WTC11 (cell line): ENCODE measurements at regions not wholly inside any gene's neighbourhood (a gene's known extent, or its start where the extent isn't known, plus 50 kb on each side); places are given as distances from the start of the nearest gene placed in this dataset.

Experiments
- ATAC-seq: fragments of 200-7000 bp; cut with Tn5 transposase; 2 replicates; pipeline ENCODE4 v1.10.0; 2021; ENCODE audit warnings: mild to moderate bottlenecking, moderate library complexity
- CTCF ChIA-PET: fragments of 300-600 bp; sonication (Branson Sonifier 250); formaldehyde crosslinking; loops from one replicate; lab custom pipeline; 2021; ENCODE audit warnings: antibody characterized with exemption; lab: Charles Lee
- POLR2A ChIA-PET: fragments of 350-600 bp; sonication (Branson Sonifier 250); formaldehyde crosslinking; loops from one replicate; lab custom pipeline; 2021; ENCODE audit warnings: antibody characterized with exemption; lab: Charles Lee
- DNase-seq: peaks from one replicate; pipeline ENCODE4 v3.0.0; 2021; ENCODE audit warnings: low spot score
- H3K27ac Mint-ChIP-seq: 2 replicates; pipeline ENCODE4 v1.8.0; 2021; ENCODE audit warnings: mixed read lengths
- H3K27me3 Mint-ChIP-seq: 2 replicates; pipeline ENCODE4 v1.8.0; 2021; ENCODE audit warnings: low read depth, mild to moderate bottlenecking, moderate library complexity, mixed read lengths
- H3K36me3 Mint-ChIP-seq: 2 replicates; pipeline ENCODE4 v1.8.0; 2021; ENCODE audit warnings: mixed read lengths
- H3K4me1 Mint-ChIP-seq: 2 replicates; pipeline ENCODE4 v1.8.0; 2022; ENCODE audit warnings: mixed read lengths
- H3K4me3 Mint-ChIP-seq: 2 replicates; pipeline ENCODE4 v1.8.0; 2021; ENCODE audit warnings: mild to moderate bottlenecking, moderate library complexity, mixed read lengths
- H3K9me3 Mint-ChIP-seq: 2 replicates; pipeline ENCODE4 v1.8.0; 2021; ENCODE audit warnings: mixed read lengths
- FOXK1 ChIP-seq: sonication (generic); formaldehyde crosslinking; IDR thresholded peaks from 2 replicates; pipeline ENCODE4 v1.8.0; 2022; ENCODE audit warnings: mild to moderate bottlenecking, moderate library complexity, missing genetic modification reagents
- GRHL2 ChIP-seq: fragments of 250-450 bp; sonication (Bioruptor Pico); IDR thresholded peaks from 2 replicates; pipeline ENCODE4 v1.8.0; 2022; ENCODE audit warnings: mild to moderate bottlenecking, moderate library complexity; ENCODE audit not compliant: insufficient replicate concordance, severe bottlenecking
- GTF2I ChIP-seq: fragments of 250-450 bp; sonication (Bioruptor Pico); conservative IDR thresholded peaks from 2 replicates; pipeline ENCODE4 v1.4.0; 2021; ENCODE audit warnings: mild to moderate bottlenecking
- HMGA2 ChIP-seq: fragments of 250-450 bp; sonication (Bioruptor Pico); IDR thresholded peaks from 2 replicates; pipeline ENCODE4 v1.4.0; 2021; ENCODE audit warnings: mild to moderate bottlenecking, moderate library complexity
- NR1H2 ChIP-seq: sonication (generic); formaldehyde crosslinking; IDR thresholded peaks from 2 replicates; pipeline ENCODE4 v1.9.0; 2021; ENCODE audit warnings: mild to moderate bottlenecking, moderate library complexity, missing genetic modification reagents
- NR2C2 ChIP-seq: sonication (generic); formaldehyde crosslinking; IDR thresholded peaks from 2 replicates; pipeline ENCODE4 v1.8.0; 2022; ENCODE audit warnings: mild to moderate bottlenecking, missing genetic modification reagents
- OVOL2 ChIP-seq: fragments of 250-450 bp; sonication (Bioruptor Pico); IDR thresholded peaks from 2 replicates; pipeline ENCODE4 v1.9.0; 2021; ENCODE audit warnings: mild to moderate bottlenecking, borderline replicate concordance
- RORB ChIP-seq: fragments of 250-450 bp; sonication (Bioruptor Pico); IDR thresholded peaks from 2 replicates; pipeline ENCODE4 v1.9.0; 2021; ENCODE audit warnings: mild to moderate bottlenecking
- TCF7 ChIP-seq: sonication (generic); formaldehyde crosslinking; IDR thresholded peaks from 2 replicates; pipeline ENCODE4 v1.8.0; 2022; ENCODE audit warnings: mild to moderate bottlenecking, low read depth, missing genetic modification reagents, moderate library complexity
- ZNF121 ChIP-seq: sonication (generic); formaldehyde crosslinking; IDR thresholded peaks from 2 replicates; pipeline ENCODE4 v1.8.0; 2023; ENCODE audit warnings: missing genetic modification reagents
- ZNF263 ChIP-seq: sonication (generic); formaldehyde crosslinking; IDR thresholded peaks from 2 replicates; pipeline ENCODE4 v1.8.1; 2022; ENCODE audit warnings: low read depth, mild to moderate bottlenecking, moderate library complexity, missing genetic modification reagents
- ZNF317 ChIP-seq: sonication (generic); formaldehyde crosslinking; IDR thresholded peaks from 2 replicates; pipeline ENCODE4 v1.8.1; 2023; ENCODE audit warnings: low read depth, mild to moderate bottlenecking, moderate library complexity, missing genetic modification reagents, borderline replicate concordance
- TF ChIP-seq, protein P1 (sequence below): sonication (generic); formaldehyde crosslinking; IDR thresholded peaks from 2 replicates; pipeline ENCODE4 v1.8.1; 2022; ENCODE audit warnings: low read depth, mild to moderate bottlenecking, moderate library complexity, missing genetic modification reagents, borderline replicate concordance
- TF ChIP-seq, protein P2 (sequence below): fragments of 250-450 bp; sonication (Bioruptor Pico); IDR thresholded peaks from 2 replicates; pipeline ENCODE4 v1.8.0; 2021; ENCODE audit warnings: mild to moderate bottlenecking
- TF ChIP-seq, protein P3 (sequence below): sonication (generic); formaldehyde crosslinking; IDR thresholded peaks from 2 replicates; pipeline ENCODE4 v1.8.0; 2023; ENCODE audit warnings: mild to moderate bottlenecking, missing genetic modification reagents
- TF ChIP-seq, protein P4 (sequence below): sonication (generic); formaldehyde crosslinking; IDR thresholded peaks from 2 replicates; pipeline ENCODE4 v1.8.1; 2023; ENCODE audit warnings: mild to moderate bottlenecking, missing genetic modification reagents, borderline replicate concordance
- TF ChIP-seq, protein P5 (sequence below): fragments of 200-600 bp; IDR thresholded peaks from 2 replicates; pipeline ENCODE4 v1.8.0; 2022; ENCODE audit warnings: antibody characterized with exemption
- TF ChIP-seq, protein P6 (sequence below): sonication (generic); formaldehyde crosslinking; IDR thresholded peaks from 2 replicates; pipeline ENCODE4 v1.8.0; 2023; ENCODE audit warnings: missing genetic modification reagents, mild to moderate bottlenecking, borderline replicate concordance

DNA sequence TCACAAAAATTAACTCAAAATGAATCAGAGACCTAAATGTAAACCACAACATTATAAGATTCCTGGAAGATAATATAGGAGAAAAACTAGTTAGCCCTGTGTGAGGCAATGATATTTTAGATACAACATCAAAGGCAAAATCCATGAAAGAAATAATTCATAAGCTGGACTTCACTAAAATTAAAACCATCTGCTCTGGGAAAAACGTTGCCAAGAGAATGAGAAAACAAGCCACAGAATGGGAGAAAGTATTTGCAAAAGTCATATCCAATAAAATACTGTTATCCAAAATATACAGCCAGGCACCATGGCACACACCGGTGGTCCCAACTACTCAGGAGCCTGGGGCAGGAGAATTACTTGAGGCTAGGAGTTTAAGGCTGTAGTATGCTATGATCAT is 70.3 kb downstream of the SYF2 start (continued):
- TF ChIP-seq, protein P1, sequence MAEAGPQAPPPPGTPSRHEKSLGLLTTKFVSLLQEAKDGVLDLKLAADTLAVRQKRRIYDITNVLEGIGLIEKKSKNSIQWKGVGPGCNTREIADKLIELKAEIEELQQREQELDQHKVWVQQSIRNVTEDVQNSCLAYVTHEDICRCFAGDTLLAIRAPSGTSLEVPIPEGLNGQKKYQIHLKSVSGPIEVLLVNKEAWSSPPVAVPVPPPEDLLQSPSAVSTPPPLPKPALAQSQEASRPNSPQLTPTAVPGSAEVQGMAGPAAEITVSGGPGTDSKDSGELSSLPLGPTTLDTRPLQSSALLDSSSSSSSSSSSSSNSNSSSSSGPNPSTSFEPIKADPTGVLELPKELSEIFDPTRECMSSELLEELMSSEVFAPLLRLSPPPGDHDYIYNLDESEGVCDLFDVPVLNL (CRISPR knock-in tag): no peak
- no peak for TF ChIP-seq ZNF121 (CRISPR knock-in tag)

DNA sequence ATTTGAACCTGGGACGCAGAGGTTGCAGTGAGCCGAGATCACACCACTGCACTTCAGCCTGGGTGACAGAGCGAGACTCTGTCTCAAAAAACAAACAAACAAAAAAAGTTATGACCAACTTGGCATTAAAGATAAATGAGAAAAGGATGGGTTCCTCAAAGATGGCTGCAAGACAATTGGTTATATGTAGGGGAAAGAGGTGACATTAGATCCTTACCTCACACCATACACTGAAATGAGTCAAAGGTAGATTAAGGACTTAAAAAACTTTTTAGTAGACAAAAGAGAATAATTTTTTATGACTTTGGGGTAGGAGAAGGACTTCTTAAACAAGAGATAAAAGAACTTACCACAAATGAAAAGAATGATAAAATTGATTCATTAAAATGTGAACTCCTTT is 74.5 kb downstream of the SYF2 start:
- CTCF ChIA-PET: no interaction called here
- no peak overlapping the region for H3K4me3 Mint-ChIP-seq
- H3K36me3 Mint-ChIP-seq: no peaks in the 10 kb centered on the region; the same call in 1 of the 2 replicates
- ATAC-seq (no peak), DNase-seq (no peak)
- POLR2A ChIA-PET: no interaction called here
- H3K27me3 Mint-ChIP-seq: peaks cover 8% of the 10 kb centered on the region
- no peaks in the 10 kb centered on the region for H3K4me1 Mint-ChIP-seq
- H3K27ac Mint-ChIP-seq: no peak overlapping the region
- TF ChIP-seq, protein P2, sequence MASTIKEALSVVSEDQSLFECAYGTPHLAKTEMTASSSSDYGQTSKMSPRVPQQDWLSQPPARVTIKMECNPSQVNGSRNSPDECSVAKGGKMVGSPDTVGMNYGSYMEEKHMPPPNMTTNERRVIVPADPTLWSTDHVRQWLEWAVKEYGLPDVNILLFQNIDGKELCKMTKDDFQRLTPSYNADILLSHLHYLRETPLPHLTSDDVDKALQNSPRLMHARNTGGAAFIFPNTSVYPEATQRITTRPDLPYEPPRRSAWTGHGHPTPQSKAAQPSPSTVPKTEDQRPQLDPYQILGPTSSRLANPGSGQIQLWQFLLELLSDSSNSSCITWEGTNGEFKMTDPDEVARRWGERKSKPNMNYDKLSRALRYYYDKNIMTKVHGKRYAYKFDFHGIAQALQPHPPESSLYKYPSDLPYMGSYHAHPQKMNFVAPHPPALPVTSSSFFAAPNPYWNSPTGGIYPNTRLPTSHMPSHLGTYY (CRISPR knock-in tag): no peak
- no peak for TF ChIP-seq FOXK1 (CRISPR knock-in tag)
- TF ChIP-seq NR1H2 (CRISPR knock-in tag): no peak
- TF ChIP-seq TCF7: no peak
- TF ChIP-seq, protein P3, sequence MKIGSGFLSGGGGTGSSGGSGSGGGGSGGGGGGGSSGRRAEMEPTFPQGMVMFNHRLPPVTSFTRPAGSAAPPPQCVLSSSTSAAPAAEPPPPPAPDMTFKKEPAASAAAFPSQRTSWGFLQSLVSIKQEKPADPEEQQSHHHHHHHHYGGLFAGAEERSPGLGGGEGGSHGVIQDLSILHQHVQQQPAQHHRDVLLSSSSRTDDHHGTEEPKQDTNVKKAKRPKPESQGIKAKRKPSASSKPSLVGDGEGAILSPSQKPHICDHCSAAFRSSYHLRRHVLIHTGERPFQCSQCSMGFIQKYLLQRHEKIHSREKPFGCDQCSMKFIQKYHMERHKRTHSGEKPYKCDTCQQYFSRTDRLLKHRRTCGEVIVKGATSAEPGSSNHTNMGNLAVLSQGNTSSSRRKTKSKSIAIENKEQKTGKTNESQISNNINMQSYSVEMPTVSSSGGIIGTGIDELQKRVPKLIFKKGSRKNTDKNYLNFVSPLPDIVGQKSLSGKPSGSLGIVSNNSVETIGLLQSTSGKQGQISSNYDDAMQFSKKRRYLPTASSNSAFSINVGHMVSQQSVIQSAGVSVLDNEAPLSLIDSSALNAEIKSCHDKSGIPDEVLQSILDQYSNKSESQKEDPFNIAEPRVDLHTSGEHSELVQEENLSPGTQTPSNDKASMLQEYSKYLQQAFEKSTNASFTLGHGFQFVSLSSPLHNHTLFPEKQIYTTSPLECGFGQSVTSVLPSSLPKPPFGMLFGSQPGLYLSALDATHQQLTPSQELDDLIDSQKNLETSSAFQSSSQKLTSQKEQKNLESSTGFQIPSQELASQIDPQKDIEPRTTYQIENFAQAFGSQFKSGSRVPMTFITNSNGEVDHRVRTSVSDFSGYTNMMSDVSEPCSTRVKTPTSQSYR: no peak
- no peak for TF ChIP-seq HMGA2
- TF ChIP-seq, protein P4, sequence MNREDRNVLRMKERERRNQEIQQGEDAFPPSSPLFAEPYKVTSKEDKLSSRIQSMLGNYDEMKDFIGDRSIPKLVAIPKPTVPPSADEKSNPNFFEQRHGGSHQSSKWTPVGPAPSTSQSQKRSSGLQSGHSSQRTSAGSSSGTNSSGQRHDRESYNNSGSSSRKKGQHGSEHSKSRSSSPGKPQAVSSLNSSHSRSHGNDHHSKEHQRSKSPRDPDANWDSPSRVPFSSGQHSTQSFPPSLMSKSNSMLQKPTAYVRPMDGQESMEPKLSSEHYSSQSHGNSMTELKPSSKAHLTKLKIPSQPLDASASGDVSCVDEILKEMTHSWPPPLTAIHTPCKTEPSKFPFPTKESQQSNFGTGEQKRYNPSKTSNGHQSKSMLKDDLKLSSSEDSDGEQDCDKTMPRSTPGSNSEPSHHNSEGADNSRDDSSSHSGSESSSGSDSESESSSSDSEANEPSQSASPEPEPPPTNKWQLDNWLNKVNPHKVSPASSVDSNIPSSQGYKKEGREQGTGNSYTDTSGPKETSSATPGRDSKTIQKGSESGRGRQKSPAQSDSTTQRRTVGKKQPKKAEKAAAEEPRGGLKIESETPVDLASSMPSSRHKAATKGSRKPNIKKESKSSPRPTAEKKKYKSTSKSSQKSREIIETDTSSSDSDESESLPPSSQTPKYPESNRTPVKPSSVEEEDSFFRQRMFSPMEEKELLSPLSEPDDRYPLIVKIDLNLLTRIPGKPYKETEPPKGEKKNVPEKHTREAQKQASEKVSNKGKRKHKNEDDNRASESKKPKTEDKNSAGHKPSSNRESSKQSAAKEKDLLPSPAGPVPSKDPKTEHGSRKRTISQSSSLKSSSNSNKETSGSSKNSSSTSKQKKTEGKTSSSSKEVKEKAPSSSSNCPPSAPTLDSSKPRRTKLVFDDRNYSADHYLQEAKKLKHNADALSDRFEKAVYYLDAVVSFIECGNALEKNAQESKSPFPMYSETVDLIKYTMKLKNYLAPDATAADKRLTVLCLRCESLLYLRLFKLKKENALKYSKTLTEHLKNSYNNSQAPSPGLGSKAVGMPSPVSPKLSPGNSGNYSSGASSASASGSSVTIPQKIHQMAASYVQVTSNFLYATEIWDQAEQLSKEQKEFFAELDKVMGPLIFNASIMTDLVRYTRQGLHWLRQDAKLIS (CRISPR knock-in tag): no peak
- no peak for TF ChIP-seq GTF2I (CRISPR knock-in tag)
- no peak for TF ChIP-seq NR2C2 (CRISPR knock-in tag)
- no peak for TF ChIP-seq GRHL2
- TF ChIP-seq, protein P5, sequence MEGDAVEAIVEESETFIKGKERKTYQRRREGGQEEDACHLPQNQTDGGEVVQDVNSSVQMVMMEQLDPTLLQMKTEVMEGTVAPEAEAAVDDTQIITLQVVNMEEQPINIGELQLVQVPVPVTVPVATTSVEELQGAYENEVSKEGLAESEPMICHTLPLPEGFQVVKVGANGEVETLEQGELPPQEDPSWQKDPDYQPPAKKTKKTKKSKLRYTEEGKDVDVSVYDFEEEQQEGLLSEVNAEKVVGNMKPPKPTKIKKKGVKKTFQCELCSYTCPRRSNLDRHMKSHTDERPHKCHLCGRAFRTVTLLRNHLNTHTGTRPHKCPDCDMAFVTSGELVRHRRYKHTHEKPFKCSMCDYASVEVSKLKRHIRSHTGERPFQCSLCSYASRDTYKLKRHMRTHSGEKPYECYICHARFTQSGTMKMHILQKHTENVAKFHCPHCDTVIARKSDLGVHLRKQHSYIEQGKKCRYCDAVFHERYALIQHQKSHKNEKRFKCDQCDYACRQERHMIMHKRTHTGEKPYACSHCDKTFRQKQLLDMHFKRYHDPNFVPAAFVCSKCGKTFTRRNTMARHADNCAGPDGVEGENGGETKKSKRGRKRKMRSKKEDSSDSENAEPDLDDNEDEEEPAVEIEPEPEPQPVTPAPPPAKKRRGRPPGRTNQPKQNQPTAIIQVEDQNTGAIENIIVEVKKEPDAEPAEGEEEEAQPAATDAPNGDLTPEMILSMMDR: no peak
- no peak for TF ChIP-seq OVOL2 (CRISPR knock-in tag)
- TF ChIP-seq, protein P6, sequence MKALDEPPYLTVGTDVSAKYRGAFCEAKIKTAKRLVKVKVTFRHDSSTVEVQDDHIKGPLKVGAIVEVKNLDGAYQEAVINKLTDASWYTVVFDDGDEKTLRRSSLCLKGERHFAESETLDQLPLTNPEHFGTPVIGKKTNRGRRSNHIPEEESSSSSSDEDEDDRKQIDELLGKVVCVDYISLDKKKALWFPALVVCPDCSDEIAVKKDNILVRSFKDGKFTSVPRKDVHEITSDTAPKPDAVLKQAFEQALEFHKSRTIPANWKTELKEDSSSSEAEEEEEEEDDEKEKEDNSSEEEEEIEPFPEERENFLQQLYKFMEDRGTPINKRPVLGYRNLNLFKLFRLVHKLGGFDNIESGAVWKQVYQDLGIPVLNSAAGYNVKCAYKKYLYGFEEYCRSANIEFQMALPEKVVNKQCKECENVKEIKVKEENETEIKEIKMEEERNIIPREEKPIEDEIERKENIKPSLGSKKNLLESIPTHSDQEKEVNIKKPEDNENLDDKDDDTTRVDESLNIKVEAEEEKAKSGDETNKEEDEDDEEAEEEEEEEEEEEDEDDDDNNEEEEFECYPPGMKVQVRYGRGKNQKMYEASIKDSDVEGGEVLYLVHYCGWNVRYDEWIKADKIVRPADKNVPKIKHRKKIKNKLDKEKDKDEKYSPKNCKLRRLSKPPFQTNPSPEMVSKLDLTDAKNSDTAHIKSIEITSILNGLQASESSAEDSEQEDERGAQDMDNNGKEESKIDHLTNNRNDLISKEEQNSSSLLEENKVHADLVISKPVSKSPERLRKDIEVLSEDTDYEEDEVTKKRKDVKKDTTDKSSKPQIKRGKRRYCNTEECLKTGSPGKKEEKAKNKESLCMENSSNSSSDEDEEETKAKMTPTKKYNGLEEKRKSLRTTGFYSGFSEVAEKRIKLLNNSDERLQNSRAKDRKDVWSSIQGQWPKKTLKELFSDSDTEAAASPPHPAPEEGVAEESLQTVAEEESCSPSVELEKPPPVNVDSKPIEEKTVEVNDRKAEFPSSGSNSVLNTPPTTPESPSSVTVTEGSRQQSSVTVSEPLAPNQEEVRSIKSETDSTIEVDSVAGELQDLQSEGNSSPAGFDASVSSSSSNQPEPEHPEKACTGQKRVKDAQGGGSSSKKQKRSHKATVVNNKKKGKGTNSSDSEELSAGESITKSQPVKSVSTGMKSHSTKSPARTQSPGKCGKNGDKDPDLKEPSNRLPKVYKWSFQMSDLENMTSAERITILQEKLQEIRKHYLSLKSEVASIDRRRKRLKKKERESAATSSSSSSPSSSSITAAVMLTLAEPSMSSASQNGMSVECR: no peak
- TF ChIP-seq ZNF317: no peak
- no peak for TF ChIP-seq ZNF263 (CRISPR knock-in tag)
- TF ChIP-seq RORB (CRISPR knock-in tag): no peak
- peaks cover 16% of the 10 kb centered on the region for H3K9me3 Mint-ChIP-seq
